Vagina (tissue), 2 donors: ENCODE measurements at regions not wholly inside any gene's neighbourhood (a gene's known extent, or its start where the extent isn't known, plus 50 kb on each side); places are given as distances from the start of the nearest gene placed in this dataset.

Experiments
- DNase-seq, 2 donors: peaks; one replicate each; pipeline ENCODE4 v3.0.0-alpha.2; 2017; ENCODE audit errors: extremely low spot score in 2 of 2
- H3K27ac ChIP-seq: fragments of 200-600 bp; sonication (generic); one replicate; pipeline ENCODE4 v1.5.1; 2019
- H3K27me3 ChIP-seq: fragments of 200-600 bp; sonication (generic); one replicate; pipeline ENCODE4 v1.5.1; 2019
- H3K36me3 ChIP-seq, 2 donors: fragments of 200-600 bp; sonication (generic); one replicate each; pipeline ENCODE4 v1.5.1; 2017 to 2019
- H3K4me1 ChIP-seq: fragments of 200-600 bp; sonication (generic); one replicate; pipeline ENCODE4 v1.5.1; 2019
- H3K4me3 ChIP-seq, 2 donors: fragments of 200-600 bp; sonication (generic); 1 replicate in 1 of 2; 2 replicates in 1 of 2; pipeline ENCODE4 v1.5.1; 2016 to 2019
- H3K9me3 ChIP-seq: fragments of 200-600 bp; sonication (generic); one replicate; pipeline ENCODE4 v1.5.1; 2019
- CTCF ChIP-seq, 3 experiments: fragments of 450-650 bp in 2 of 3; fragments of 200-600 bp in 1 of 3; sonication (generic) in 1 of 3; IDR thresholded peaks; one replicate each; pipeline ENCODE4 v1.5.1; 2017 to 2019; ENCODE audit warnings: antibody characterized with exemption in 3 of 3, mild to moderate bottlenecking in 2 of 3, moderate library complexity in 2 of 3
- POLR2A ChIP-seq, 2 donors: fragments of 450-650 bp; IDR thresholded peaks; one replicate each; pipeline ENCODE4 v1.6.1; 2017; ENCODE audit warnings: antibody characterized with exemption in 2 of 2, mild to moderate bottlenecking in 2 of 2, moderate library complexity in 2 of 2
- POLR2AphosphoS5 ChIP-seq, 2 donors: sonication (generic); formaldehyde crosslinking; IDR thresholded peaks; one replicate each; pipeline ENCODE4 v1.9.0; 2017; ENCODE audit warnings: antibody characterized with exemption in 2 of 2, mild to moderate bottlenecking in 2 of 2, low read depth in 1 of 2; ENCODE audit not compliant: insufficient read depth in 1 of 2
- intact Hi-C: fragments of 100-400 bp; cut with DNase I; formaldehyde crosslinking; loops from one replicate; pipeline ENCODE4 v1.15.1; 2023

GRCh38 chr21:45341779-45342178, 54.1 kb upstream of the POFUT2 start:
- intact Hi-C loops = no loop called here
- no peak for DNase-seq
- H3K36me3 ChIP-seq = no peaks in the 10 kb centered on the region
- H3K27ac ChIP-seq = no peak overlapping the region
- no peak for TF ChIP-seq POLR2AphosphoS5 (IDR thresholded peaks at IDR 0.05; ENCODE audit: insufficient read depth in 1 of 2, low read depth in 1 of 2)
- TF ChIP-seq CTCF (IDR thresholded peaks at IDR 0.05) = no peak
- TF ChIP-seq POLR2A (IDR thresholded peaks at IDR 0.05) = no peak
- no peak overlapping the region for H3K4me3 ChIP-seq
- H3K4me1 ChIP-seq = no peaks in the 10 kb centered on the region
- H3K27me3 ChIP-seq = no peaks in the 10 kb centered on the region
- no peaks in the 10 kb centered on the region for H3K9me3 ChIP-seq

GRCh38 chr21:45343891-45344290, 56.2 kb upstream of the POFUT2 start:
- H3K4me3 ChIP-seq = no peak overlapping the region
- peaks cover 16% of the 10 kb centered on the region for H3K4me1 ChIP-seq
- no peaks in the 10 kb centered on the region for H3K36me3 ChIP-seq
- H3K27me3 ChIP-seq = no peaks in the 10 kb centered on the region
- H3K9me3 ChIP-seq = no peaks in the 10 kb centered on the region
- no peak for TF ChIP-seq CTCF (IDR thresholded peaks at IDR 0.05)
- no peak for TF ChIP-seq POLR2A (IDR thresholded peaks at IDR 0.05)
- TF ChIP-seq POLR2AphosphoS5 (IDR thresholded peaks at IDR 0.05; ENCODE audit: insufficient read depth in 1 of 2, low read depth in 1 of 2) = no peak
- no peak for DNase-seq
- H3K27ac ChIP-seq = no peak overlapping the region
- intact Hi-C loops = no loop called here

- intact Hi-C loops = no loop called here
- DNase-seq = no peak
- no peak for TF ChIP-seq CTCF (IDR thresholded peaks at IDR 0.05)
- no peak for TF ChIP-seq POLR2A (IDR thresholded peaks at IDR 0.05)
- TF ChIP-seq POLR2AphosphoS5 (IDR thresholded peaks at IDR 0.05; ENCODE audit: insufficient read depth in 1 of 2, low read depth in 1 of 2) = no peak
Measured at GRCh38 chr21:45344576-45344975, 56.9 kb upstream of the POFUT2 start.

GRCh38 chr21:45347048-45347711, 57.8 kb upstream of the COL18A1 start:
- H3K9me3 ChIP-seq = no peaks in the 10 kb centered on the region
- no peak overlapping the region for H3K4me3 ChIP-seq
- intact Hi-C loops = loop anchor here (5.0 kb wide), 1 partner anchor 40 kb away; no protein-coding TSS in a partner anchor
- no peak for TF ChIP-seq POLR2AphosphoS5 (IDR thresholded peaks at IDR 0.05; ENCODE audit: insufficient read depth in 1 of 2, low read depth in 1 of 2)
- no peak for TF ChIP-seq POLR2A (IDR thresholded peaks at IDR 0.05)
- no peak for DNase-seq
- peak overlapping the region; percentile 73 for H3K27ac ChIP-seq
- H3K27me3 ChIP-seq = no peaks in the 10 kb centered on the region
- H3K36me3 ChIP-seq = no peaks in the 10 kb centered on the region
- peaks cover 46% of the 10 kb centered on the region for H3K4me1 ChIP-seq

More at GRCh38 chr21:45344576-45344975, 56.9 kb upstream of the POFUT2 start:
- H3K27me3 ChIP-seq = no peaks in the 10 kb centered on the region
- peaks cover 23% of the 10 kb centered on the region for H3K4me1 ChIP-seq
- H3K9me3 ChIP-seq = no peaks in the 10 kb centered on the region
- no peak overlapping the region for H3K27ac ChIP-seq
- no peaks in the 10 kb centered on the region for H3K36me3 ChIP-seq
- H3K4me3 ChIP-seq = no peak overlapping the region

- intact Hi-C loops = loop anchor here (5.0 kb wide), 1 partner anchor 41 kb away; no protein-coding TSS in a partner anchor
- DNase-seq = no peak
- H3K36me3 ChIP-seq = no peaks in the 10 kb centered on the region
- H3K4me3 ChIP-seq = no peak overlapping the region
- peak overlapping the region; percentile 73 for H3K27ac ChIP-seq
- H3K27me3 ChIP-seq = no peaks in the 10 kb centered on the region
- TF ChIP-seq CTCF (IDR thresholded peaks at IDR 0.05) (no peak), POLR2AphosphoS5 (IDR thresholded peaks at IDR 0.05; ENCODE audit: insufficient read depth in 1 of 2, low read depth in 1 of 2) (peak; percentile 14 to 66), POLR2A (IDR thresholded peaks at IDR 0.05) (no peak)
- peaks cover 52% of the 10 kb centered on the region for H3K4me1 ChIP-seq
- no peaks in the 10 kb centered on the region for H3K9me3 ChIP-seq
Measured at GRCh38 chr21:45347712-45348499, 57.1 kb upstream of the COL18A1 start.
